Panc1 (cell line): ENCODE measurements at regions not wholly inside any gene's neighbourhood (a gene's known extent, or its start where the extent isn't known, plus 50 kb on each side); places are given as distances from the start of the nearest gene placed in this dataset.

Experiments used
- ATAC-seq: fragments of 200-7000 bp; cut with Tn5 transposase; 2 replicates; pipeline ENCODE4 v1.9.1; 2020; ENCODE audit warnings: mild to moderate bottlenecking, moderate library complexity
- BruUV-seq: library from RNA; stranded (reverse); fragments of 400-500 nt; replicated peaks from 2 replicates; lab custom pipeline; 2021; lab: Mats Ljungman, UMichigan
- CTCF ChIA-PET: fragments of 300-600 bp; sonication (Branson Sonifier 250); formaldehyde crosslinking; loops from one replicate; lab custom pipeline; 2022; ENCODE audit warnings: antibody characterized with exemption; lab: Charles Lee
- POLR2A ChIA-PET: fragments of 300-600 bp; sonication (Branson Sonifier 250); formaldehyde crosslinking; loops from one replicate; lab custom pipeline; 2022; ENCODE audit warnings: antibody characterized with exemption; lab: Charles Lee
- DNase-seq: peaks from one replicate; pipeline ENCODE4 v3.0.0-alpha.2; 2010; ENCODE audit warnings: low read depth, low spot score
- H3K27ac ChIP-seq: 2 replicates; pipeline ENCODE4 v1.5.1; 2011; ENCODE audit warnings: mild to moderate bottlenecking, low read length, inconsistent platforms
- H3K27me3 ChIP-seq: fragments of 200-500 bp; sonication (Bioruptor generic); 2 replicates; pipeline ENCODE4 v1.6.0; 2014; ENCODE audit warnings: low read length, inconsistent platforms; ENCODE audit not compliant: control insufficient read depth, insufficient read depth
- H3K36me3 ChIP-seq: fragments of 200-500 bp; sonication (Bioruptor generic); 2 replicates; pipeline ENCODE4 v1.5.1; 2014; ENCODE audit warnings: inconsistent platforms, mild to moderate bottlenecking, low read length, moderate library complexity; ENCODE audit not compliant: control insufficient read depth, insufficient read depth
- H3K4me1 ChIP-seq: 2 replicates; pipeline ENCODE4 v1.5.1; 2011; ENCODE audit warnings: inconsistent platforms, mild to moderate bottlenecking, low read length, moderate library complexity; ENCODE audit not compliant: control insufficient read depth, insufficient read depth
- H3K4me3 ChIP-seq, 2 experiments: 2 replicates each; pipeline ENCODE4 v1.5.1; 2011 to 2012; ENCODE audit warnings: low read depth in 2 of 2, low read length in 2 of 2, mild to moderate bottlenecking in 2 of 2, inconsistent platforms in 1 of 2, moderate library complexity in 1 of 2
- H3K9me3 ChIP-seq: fragments of 200-500 bp; sonication (Bioruptor generic); 2 replicates; pipeline ENCODE4 v1.5.1; 2014; ENCODE audit warnings: low read depth, mild to moderate bottlenecking, inconsistent platforms, low read length, moderate library complexity; ENCODE audit not compliant: control insufficient read depth, insufficient read depth
- CTCF ChIP-seq: fragments of 450-650 bp; IDR thresholded peaks from 2 replicates; pipeline ENCODE4 v1.5.1; 2017; ENCODE audit warnings: mild to moderate bottlenecking
- POLR2AphosphoS5 ChIP-seq: IDR thresholded peaks from 2 replicates; pipeline ENCODE4 v1.6.1; 2012; ENCODE audit warnings: mild to moderate bottlenecking, low read depth, low read length, moderate library complexity
- REST ChIP-seq, 2 experiments: IDR thresholded peaks; 2 replicates each; pipeline ENCODE4 v1.6.1; 2011 to 2012; ENCODE audit warnings: low read depth in 2 of 2, control low read depth in 1 of 2, low read length in 1 of 2, mild to moderate bottlenecking in 1 of 2, moderate library complexity in 1 of 2; ENCODE audit not compliant: insufficient read depth in 1 of 2
- SIN3A ChIP-seq: IDR thresholded peaks from 2 replicates; pipeline ENCODE4 v1.6.1; 2012; ENCODE audit warnings: low read depth, mild to moderate bottlenecking, low read length, moderate library complexity, borderline replicate concordance; ENCODE audit not compliant: insufficient read depth
- TCF7L2 ChIP-seq: IDR thresholded peaks from 2 replicates; pipeline ENCODE4 v1.6.1; 2011; ENCODE audit warnings: mild to moderate bottlenecking, low read depth, low read length, inconsistent platforms
- in situ Hi-C: cut with HindIII; loops from 2 replicates; pipeline ENCODE4 v1.10.0; 2016; ENCODE audit warnings: low sequenced_read_pairs, low pct_unique_long_range_greater_than_20kb
- intact Hi-C: fragments of 100-400 bp; cut with micrococcal nuclease; formaldehyde crosslinking; loops from one replicate; pipeline ENCODE4 v1.10.0; 2022; ENCODE audit not compliant: unreplicated experiment

- no peak overlapping the region for H3K27ac ChIP-seq
Observed at GRCh38 chr2:38217401-38218188, 141.6 kb upstream of the CYP1B1 start.

GRCh38 chr2:38216886-38217285 is 140.9 kb upstream of the CYP1B1 start:
- TF ChIP-seq REST (IDR thresholded peaks at IDR 0.05; ENCODE audit: insufficient read depth in 1 of 2, low read depth in 2 of 2, low read length in 1 of 2) (no peak), TCF7L2 (no peak), CTCF (no peak), SIN3A (no peak), POLR2AphosphoS5 (no peak)
- ChIA-PET POLR2A (no interaction called here), CTCF (no interaction called here)
- intact Hi-C loops (no loop called here), in situ Hi-C loops (no loop called here)
- Histone ChIP-seq H3K9me3 (no peaks in the 10 kb centered on the region), H3K4me1 (no peaks in the 10 kb centered on the region), H3K27me3 (no peaks in the 10 kb centered on the region), H3K4me3 (no peak overlapping the region), H3K36me3 (no peaks in the 10 kb centered on the region), H3K27ac (no peak overlapping the region)
- ATAC-seq (no peak), DNase-seq (no peak)
- BruUV-seq = no TSS peak

More at GRCh38 chr2:38217401-38218188, 141.6 kb upstream of the CYP1B1 start:
- TF ChIP-seq POLR2AphosphoS5 = no peak
- TF ChIP-seq REST (IDR thresholded peaks at IDR 0.05; ENCODE audit: insufficient read depth in 1 of 2, low read depth in 2 of 2, low read length in 1 of 2) = no peak
- no peak for TF ChIP-seq CTCF
- TF ChIP-seq SIN3A = no peak
- no peak for TF ChIP-seq TCF7L2
- H3K9me3 ChIP-seq = no peaks in the 10 kb centered on the region
- H3K4me3 ChIP-seq = no peak overlapping the region
- no peaks in the 10 kb centered on the region for H3K4me1 ChIP-seq
- intact Hi-C loops = no loop called here
- DNase-seq (no peak), ATAC-seq (no peak)
- H3K27me3 ChIP-seq = no peaks in the 10 kb centered on the region
- in situ Hi-C loops = no loop called here
- no TSS peak for BruUV-seq
- no peaks in the 10 kb centered on the region for H3K36me3 ChIP-seq
- ChIA-PET CTCF (no interaction called here), POLR2A (no interaction called here)
